Hepatocyte (in vitro differentiated cells): ENCODE measurements at regions not wholly inside any gene's neighbourhood (a gene's known extent, or its start where the extent isn't known, plus 50 kb on each side); places are given as distances from the start of the nearest gene placed in this dataset.

Experiments
- EZH2 ChIP-seq: fragments of 200-600 bp; sonication (generic); IDR thresholded peaks from 2 replicates; pipeline ENCODE4 v1.6.1; 2016; ENCODE audit warnings: antibody characterized with exemption, mild to moderate bottlenecking, borderline replicate concordance
- EZH2phosphoT487 ChIP-seq: fragments of 200-600 bp; sonication (generic); IDR thresholded peaks from one replicate; pipeline ENCODE4 v1.6.1; 2018; ENCODE audit warnings: antibody characterized with exemption, mild to moderate bottlenecking, low read depth, moderate library complexity; ENCODE audit not compliant: unreplicated experiment, severe bottlenecking
- TF ChIP-seq, protein P1 (sequence below): fragments of 200-600 bp; sonication (generic); IDR thresholded peaks from 2 replicates; pipeline ENCODE4 v1.5.1; 2016; ENCODE audit warnings: antibody characterized with exemption, mild to moderate bottlenecking; ENCODE audit not compliant: poor library complexity

DNA sequence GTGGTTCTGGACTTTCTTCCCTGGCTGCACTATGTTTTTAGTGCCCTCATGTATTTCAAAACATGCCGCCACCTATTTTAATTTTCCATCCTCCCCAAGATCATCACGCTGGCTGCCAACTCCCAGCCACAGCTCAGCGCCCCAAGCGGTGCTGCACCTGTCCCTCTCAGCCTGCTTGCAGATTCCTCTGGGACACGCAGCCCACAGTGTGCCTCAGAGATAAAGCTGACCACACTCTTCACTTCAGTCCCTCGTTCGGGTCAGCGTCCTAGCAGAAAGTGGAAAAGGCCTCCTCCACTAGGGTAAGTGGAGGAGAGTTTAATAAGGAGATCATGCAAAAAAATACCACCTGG is 56.2 kb upstream of the CKS2 start:
- TF ChIP-seq EZH2 = no peak
- TF ChIP-seq, protein P1, sequence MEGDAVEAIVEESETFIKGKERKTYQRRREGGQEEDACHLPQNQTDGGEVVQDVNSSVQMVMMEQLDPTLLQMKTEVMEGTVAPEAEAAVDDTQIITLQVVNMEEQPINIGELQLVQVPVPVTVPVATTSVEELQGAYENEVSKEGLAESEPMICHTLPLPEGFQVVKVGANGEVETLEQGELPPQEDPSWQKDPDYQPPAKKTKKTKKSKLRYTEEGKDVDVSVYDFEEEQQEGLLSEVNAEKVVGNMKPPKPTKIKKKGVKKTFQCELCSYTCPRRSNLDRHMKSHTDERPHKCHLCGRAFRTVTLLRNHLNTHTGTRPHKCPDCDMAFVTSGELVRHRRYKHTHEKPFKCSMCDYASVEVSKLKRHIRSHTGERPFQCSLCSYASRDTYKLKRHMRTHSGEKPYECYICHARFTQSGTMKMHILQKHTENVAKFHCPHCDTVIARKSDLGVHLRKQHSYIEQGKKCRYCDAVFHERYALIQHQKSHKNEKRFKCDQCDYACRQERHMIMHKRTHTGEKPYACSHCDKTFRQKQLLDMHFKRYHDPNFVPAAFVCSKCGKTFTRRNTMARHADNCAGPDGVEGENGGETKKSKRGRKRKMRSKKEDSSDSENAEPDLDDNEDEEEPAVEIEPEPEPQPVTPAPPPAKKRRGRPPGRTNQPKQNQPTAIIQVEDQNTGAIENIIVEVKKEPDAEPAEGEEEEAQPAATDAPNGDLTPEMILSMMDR = no peak
- no peak for TF ChIP-seq EZH2phosphoT487
